GM12891 (cell line): ENCODE measurements at regions not wholly inside any gene's neighbourhood (a gene's known extent, or its start where the extent isn't known, plus 50 kb on each side); places are given as distances from the start of the nearest gene placed in this dataset.

Experiments
- DNase-seq: peaks from one replicate; pipeline ENCODE4 v3.0.0; 2011; ENCODE audit warnings: low spot score; ENCODE audit not compliant: insufficient read length
- FAIRE-seq: peaks from 2 replicates; lab custom pipeline; 2011; peaks lifted over from hg19 to GRCh38; lab: Jason Lieb, UNC
- PAX5 ChIP-seq: IDR thresholded peaks from 2 replicates; pipeline ENCODE4 v1.6.1; 2011; ENCODE audit warnings: low read length, moderate library complexity, mild to moderate bottlenecking; ENCODE audit not compliant: insufficient read depth, severe bottlenecking
- POLR2A ChIP-seq: IDR thresholded peaks from 2 replicates; pipeline ENCODE4 v1.6.1; 2011; ENCODE audit warnings: low read depth, low read length, control low read depth
- POLR2AphosphoS5 ChIP-seq: IDR thresholded peaks from 2 replicates; pipeline ENCODE4 v1.6.1; 2011; ENCODE audit warnings: low read depth, low read length, control low read depth
- POU2F2 ChIP-seq: IDR thresholded peaks from 2 replicates; pipeline ENCODE4 v1.6.1; 2011; ENCODE audit warnings: low read depth, mild to moderate bottlenecking, control low read depth, low read length, moderate library complexity
- SPI1 ChIP-seq: IDR thresholded peaks from 2 replicates; pipeline ENCODE4 v1.6.1; 2011; ENCODE audit warnings: low read depth, low read length, control low read depth
- TAF1 ChIP-seq: IDR thresholded peaks from 2 replicates; pipeline ENCODE4 v1.6.1; 2011; ENCODE audit warnings: low read depth, low read length, control low read depth

DNA sequence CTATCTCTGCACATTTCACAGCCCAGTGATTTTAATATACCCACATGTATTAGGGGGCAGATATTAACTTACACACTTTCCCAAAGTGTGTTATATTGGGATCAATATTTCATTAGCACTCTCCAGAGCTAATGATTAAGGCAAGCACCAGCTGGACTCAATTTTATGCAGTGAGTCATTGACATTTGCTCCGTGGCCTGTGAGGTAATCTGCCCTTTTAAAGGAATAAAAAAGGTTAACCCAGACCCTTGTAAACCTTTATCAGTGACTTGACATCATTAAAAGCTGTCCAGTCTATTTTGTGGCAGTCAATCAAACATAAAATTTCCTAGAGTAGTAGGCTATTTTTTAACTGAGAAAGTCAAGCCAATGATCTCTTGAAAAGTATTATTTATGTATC, 1870.4 kb upstream of the CELF4 start:
- DNase-seq: no peak
- FAIRE-seq: no peak

DNA sequence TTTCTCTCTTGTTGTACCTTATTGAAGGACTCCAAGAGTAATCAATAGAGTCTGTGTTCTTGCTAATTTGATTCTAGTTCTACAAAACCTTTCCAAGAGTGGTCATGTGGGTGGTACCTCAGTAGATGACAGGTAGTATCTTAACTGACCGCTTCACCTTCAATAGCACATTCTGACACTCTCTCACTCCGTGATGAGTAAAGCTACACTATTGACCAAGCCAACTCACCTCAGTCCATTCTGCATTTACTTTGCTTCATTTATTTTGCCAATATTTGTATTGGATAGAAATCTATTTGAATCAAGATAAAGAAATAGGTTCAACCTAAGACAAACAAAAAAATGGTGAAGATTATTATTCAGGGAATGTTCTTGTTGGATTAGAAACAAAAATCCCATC, 1869.6 kb upstream of the CELF4 start:
- TF ChIP-seq POLR2A (no peak), TAF1 (no peak), POU2F2 (no peak), SPI1 (no peak), PAX5 (no peak), POLR2AphosphoS5 (no peak)
- DNase-seq: no peak
- no peak for FAIRE-seq

More for the DNA sequence above, 1870.4 kb upstream of the CELF4 start:
- no peak for TF ChIP-seq POLR2AphosphoS5
- TF ChIP-seq POLR2A: no peak
- TF ChIP-seq SPI1: no peak
- TF ChIP-seq POU2F2: no peak
- no peak for TF ChIP-seq TAF1
- no peak for TF ChIP-seq PAX5

DNA sequence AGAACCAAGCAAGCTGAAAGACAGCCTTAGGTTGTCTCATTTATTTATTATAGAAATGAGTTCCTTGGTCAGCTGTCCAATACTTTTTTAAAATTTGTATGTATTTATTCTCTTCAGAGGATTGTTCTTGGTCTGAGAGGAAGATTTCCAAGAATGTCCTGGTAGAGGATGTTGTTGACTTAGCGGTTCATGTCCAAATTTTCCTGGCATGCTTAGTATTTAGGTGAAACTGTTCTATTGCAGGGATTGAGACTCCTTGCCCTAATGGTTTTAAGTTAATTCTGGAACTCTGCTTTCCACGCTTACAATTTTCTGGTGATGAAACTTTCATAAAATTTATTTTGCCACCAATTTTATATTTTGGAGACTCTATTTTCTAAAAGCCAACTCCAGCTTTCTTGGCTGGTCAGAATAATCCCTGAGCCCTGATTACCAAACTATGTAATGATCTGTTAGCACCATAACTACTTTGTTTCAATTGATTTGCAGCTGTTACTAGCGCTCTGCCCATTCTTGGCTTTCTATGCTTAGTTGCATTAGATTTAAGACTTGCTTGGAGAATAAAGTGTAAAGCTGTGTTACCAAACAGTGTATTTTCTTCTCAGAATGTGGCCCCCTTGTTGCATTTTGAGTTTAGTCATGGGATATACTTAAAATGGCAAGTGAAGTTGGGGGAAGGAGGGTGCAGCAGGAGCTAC, 1868.8 kb upstream of the CELF4 start:
- no peak for FAIRE-seq
- TF ChIP-seq POLR2AphosphoS5: no peak
- DNase-seq: no peak

DNA sequence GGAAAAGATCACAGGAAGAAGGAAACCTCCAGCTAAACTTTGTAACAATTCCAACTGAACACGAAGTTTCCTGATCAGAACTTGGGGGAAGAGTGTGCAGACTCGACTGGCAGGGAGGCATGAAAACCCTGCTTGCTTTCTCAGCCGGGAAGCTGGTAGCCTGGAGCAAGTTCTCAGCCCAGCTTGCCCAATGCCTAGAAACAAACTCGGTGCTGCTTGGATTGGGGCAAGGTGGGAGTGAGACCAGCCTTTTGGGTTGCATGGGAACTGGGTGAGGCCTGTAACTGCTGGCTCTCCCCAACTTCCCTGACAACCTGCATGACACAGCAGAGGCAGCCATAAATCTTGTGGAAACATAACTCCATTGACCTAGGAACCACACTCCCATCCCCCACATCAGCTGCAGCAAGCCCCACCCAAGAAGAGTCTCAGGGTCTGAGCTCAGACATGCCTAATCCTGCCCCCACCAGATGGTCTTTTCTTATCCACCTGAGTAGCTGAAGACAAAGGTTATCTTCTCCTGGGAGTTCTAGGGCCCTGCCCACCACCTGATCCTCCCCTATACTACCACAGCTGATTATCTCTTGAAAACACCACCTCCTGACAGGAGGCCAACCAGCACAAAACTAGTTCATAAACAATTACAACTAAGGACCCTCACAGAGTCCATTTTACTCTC, 1859.7 kb upstream of the CELF4 start:
- DNase-seq (no peak), FAIRE-seq (no peak)
- no peak for TF ChIP-seq POLR2AphosphoS5
- TF ChIP-seq TAF1: no peak
- no peak for TF ChIP-seq POU2F2
- no peak for TF ChIP-seq SPI1
- no peak for TF ChIP-seq POLR2A

DNA sequence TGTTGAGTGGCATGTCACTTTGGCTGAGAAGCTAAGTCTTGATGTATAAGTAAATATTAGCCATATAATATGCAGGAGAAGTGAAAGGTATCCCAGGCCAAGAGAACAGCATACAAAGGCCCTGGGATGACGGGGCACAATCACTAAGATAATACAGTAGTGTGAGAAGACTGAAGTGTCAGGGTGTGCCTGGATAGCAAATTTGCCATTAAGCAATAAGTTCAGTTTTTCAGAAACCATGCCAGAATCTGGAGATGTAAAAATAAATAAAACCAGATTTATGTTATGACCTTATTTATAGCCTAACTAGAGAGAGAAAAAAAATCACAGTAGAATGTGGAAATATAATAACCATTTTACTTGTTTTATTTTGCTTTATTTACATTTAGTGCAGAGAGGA, 1858.7 kb upstream of the CELF4 start:
- FAIRE-seq: no peak
- no peak for DNase-seq
- TF ChIP-seq POLR2AphosphoS5 (no peak), POLR2A (no peak), TAF1 (no peak), SPI1 (no peak), PAX5 (no peak), POU2F2 (no peak)

DNA sequence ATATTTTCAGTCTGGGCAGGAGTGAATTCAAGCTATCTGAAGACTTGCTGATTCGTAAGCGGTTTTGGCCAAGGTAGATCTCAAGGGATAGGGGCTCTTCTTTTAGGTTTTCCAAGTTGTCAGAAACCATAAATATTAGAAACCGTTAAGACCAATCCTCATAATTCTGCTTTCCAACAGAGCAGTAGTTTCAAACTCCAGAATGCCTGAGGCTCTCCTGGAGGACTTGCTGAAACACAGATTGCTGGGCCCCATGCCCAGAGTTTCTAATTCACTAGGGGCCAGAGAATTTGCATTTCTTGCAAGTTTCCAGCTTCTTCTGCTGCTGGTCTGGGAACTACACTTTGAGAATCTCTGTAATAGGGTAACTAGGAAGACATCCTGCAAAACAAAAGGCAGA, 1855.7 kb upstream of the CELF4 start:
- no peak for FAIRE-seq

DNA sequence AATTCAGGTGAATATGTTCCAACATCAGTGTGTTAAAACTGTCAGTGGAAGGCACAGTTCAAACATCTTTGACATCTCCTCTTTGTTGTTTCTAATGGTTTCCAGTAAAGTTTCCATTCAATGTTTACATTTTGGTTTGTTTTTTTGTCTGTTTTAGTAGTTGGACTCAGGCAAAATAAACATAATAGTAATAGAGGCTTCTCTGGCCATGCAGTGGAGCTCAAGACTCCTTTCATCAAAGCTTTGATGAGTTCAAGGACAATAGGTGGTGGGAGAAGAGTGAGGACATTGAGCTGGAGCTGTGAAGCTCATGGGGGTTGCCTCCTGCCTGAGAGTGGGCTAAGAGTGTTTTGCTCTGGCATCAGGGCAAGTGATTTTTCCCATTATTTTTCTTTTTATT, 1853.7 kb upstream of the CELF4 start:
- FAIRE-seq: no peak
- DNase-seq: no peak
- no peak for TF ChIP-seq POLR2AphosphoS5
- no peak for TF ChIP-seq POLR2A
- TF ChIP-seq TAF1: no peak
- TF ChIP-seq SPI1: no peak
- no peak for TF ChIP-seq POU2F2
- no peak for TF ChIP-seq PAX5

More for the DNA sequence above, 1855.7 kb upstream of the CELF4 start:
- no peak for DNase-seq
- no peak for TF ChIP-seq SPI1
- no peak for TF ChIP-seq POU2F2
- no peak for TF ChIP-seq PAX5

DNA sequence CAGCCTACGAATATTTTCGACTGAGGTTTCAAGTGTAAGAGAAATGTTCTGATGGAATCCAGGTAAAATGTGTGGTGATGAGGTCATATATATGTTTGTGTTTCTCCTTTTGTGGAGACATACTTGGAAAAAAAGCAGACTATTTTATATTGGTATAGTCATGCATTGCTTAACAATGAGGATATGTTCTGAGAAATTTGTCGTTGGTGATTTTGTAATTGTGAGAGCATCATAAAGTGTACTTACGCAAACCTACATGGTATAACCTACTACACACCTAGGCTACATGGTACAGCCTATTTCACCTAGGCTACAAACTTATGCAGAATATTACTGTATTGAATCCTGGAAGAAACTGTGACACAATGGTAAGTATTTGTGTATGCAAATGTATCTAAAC, 1849.9 kb upstream of the CELF4 start:
- no peak for FAIRE-seq
- TF ChIP-seq POLR2AphosphoS5: no peak
- no peak for TF ChIP-seq PAX5
- no peak for TF ChIP-seq POU2F2
- TF ChIP-seq TAF1: no peak
- no peak for TF ChIP-seq POLR2A
- no peak for TF ChIP-seq SPI1

DNA sequence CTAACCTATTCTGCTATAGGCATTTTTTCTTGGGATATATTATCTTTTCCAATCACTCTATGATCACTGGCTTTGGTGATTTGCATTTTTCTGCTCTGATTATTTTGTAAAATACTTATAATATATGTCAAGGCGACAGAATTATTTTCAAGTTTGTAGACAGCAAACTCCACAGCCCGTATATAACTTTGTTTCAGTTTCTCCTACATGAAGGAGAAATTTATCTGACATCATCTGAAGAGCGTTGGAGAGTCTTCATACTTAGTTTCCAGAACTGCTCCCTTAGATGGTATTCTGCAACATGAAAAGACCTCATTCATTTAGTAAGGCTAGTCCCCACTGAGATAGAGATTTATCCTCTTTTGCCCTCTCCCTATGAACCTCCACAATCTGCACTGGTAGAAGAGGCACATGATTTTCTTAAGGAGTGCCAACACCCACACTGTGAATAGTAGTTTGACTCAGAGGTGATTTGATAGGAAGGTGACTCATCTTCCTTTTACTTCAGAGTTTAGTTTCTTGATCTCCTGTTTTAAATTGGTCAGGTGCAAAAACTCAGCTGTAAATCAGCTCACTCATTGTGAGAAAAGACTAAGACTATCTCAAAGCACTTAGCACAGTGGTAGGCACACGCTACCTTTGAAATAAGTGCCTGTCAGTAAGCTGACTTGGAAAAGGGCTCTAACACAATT, 1848.6 kb upstream of the CELF4 start:
- no peak for FAIRE-seq

More for the DNA sequence above, 1849.9 kb upstream of the CELF4 start:
- DNase-seq: no peak

DNA sequence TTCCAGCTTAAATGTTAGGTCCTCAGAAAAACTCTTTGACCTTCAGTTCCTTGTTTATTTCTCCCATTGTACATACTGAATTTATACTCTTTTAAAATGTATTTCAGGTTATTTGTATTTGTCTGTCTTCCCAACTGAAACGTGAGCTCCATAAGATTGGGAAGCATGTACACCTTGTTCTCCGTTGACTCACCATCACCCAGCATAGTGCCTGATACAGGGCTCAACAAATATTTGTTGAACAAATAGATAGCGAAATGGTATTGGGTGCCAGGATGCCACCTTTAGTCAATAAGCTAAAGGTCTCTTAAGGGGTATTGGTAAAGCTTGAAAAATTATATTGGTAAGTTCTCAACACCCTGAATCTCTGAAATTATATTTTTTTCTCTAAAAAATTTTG, 1841.3 kb upstream of the CELF4 start:
- no peak for TF ChIP-seq POLR2A
- TF ChIP-seq SPI1: no peak
- no peak for TF ChIP-seq POU2F2
- no peak for TF ChIP-seq TAF1
- TF ChIP-seq POLR2AphosphoS5: no peak
- no peak for TF ChIP-seq PAX5
- DNase-seq (no peak), FAIRE-seq (no peak)

More for the DNA sequence above, 1848.6 kb upstream of the CELF4 start:
- no peak for DNase-seq
- TF ChIP-seq POU2F2 (no peak), SPI1 (no peak), POLR2A (no peak), PAX5 (no peak), TAF1 (no peak), POLR2AphosphoS5 (no peak)
